HCT116 (cell line): ENCODE measurements at regions not wholly inside any gene's neighbourhood (a gene's known extent, or its start where the extent isn't known, plus 50 kb on each side); places are given as distances from the start of the nearest gene placed in this dataset.

Experiments
- ATAC-seq: fragments of 200-7000 bp; cut with Tn5 transposase; 2 replicates; pipeline ENCODE4 v1.9.1; 2020; ENCODE audit warnings: mild to moderate bottlenecking, moderate library complexity
- BruUV-seq: library from RNA; stranded (reverse); fragments of 400-500 nt; replicated peaks from 2 replicates; lab custom pipeline; 2021; lab: Mats Ljungman, UMichigan
- CTCF ChIA-PET: fragments of 300-600 bp; sonication (Branson Sonifier 250); formaldehyde crosslinking; loops from one replicate; lab custom pipeline; 2021; ENCODE audit warnings: antibody characterized with exemption; lab: Charles Lee
- POLR2A ChIA-PET: fragments of 300-600, 350-600 bp; sonication (Branson Sonifier 250); formaldehyde crosslinking; loops from one replicate; lab custom pipeline; 2021; ENCODE audit warnings: antibody characterized with exemption; lab: Charles Lee
- RAD21 ChIA-PET, 2 experiments: fragments of 300-600 bp; sonication (Branson Sonifier 250); formaldehyde crosslinking; loops; one replicate each; lab custom pipeline; 2023; ENCODE audit warnings: low total read pairs in 2 of 2; ENCODE audit not compliant: uncharacterized antibody in 2 of 2, unreplicated experiment in 2 of 2, low non-redundant PET in 1 of 2; lab: Charles Lee
- DNase-seq: peaks from one replicate; pipeline ENCODE4 v3.0.0-alpha.2; 2010; ENCODE audit warnings: low read depth, low spot score
- H2AFZ ChIP-seq: fragments of 200-600 bp; shearing (Covaris generic), sonication (generic); 2 replicates; pipeline ENCODE4 v1.6.1; 2017; ENCODE audit warnings: low read depth, mixed run types, mixed read lengths, antibody characterized with exemption, low read length; ENCODE audit not compliant: poor library complexity, severe bottlenecking
- H3K27ac ChIP-seq: 2 replicates; pipeline ENCODE4 v1.5.1; 2012; ENCODE audit warnings: low read depth, low read length
- H3K27me3 ChIP-seq: fragments of 200-600 bp; sonication (generic); 2 replicates; pipeline ENCODE4 v1.6.1; 2016; ENCODE audit warnings: mixed run types, low read length, mixed read lengths; ENCODE audit not compliant: insufficient read depth
- H3K36me3 ChIP-seq, 2 experiments: fragments of 200-500 bp in 1 of 2; fragments of 200-600 bp in 1 of 2; sonication (Bioruptor generic) in 1 of 2; sonication (generic) in 1 of 2; 2 replicates each; pipeline versions ENCODE4 v1.5.1 to v1.6.1; 2014 to 2016; ENCODE audit warnings: low read length in 2 of 2, inconsistent platforms in 1 of 2, mixed read lengths in 1 of 2, mixed run types in 1 of 2; ENCODE audit not compliant: insufficient read depth in 2 of 2, control insufficient read depth in 1 of 2
- H3K4me1 ChIP-seq, 2 experiments: fragments of 200-600 bp in 1 of 2; sonication (generic) in 1 of 2; 2 replicates each; pipeline versions ENCODE4 v1.5.1 to v1.6.1; 2012 to 2017; ENCODE audit warnings: low read length in 2 of 2, inconsistent platforms in 1 of 2, mild to moderate bottlenecking in 1 of 2, mixed read lengths in 1 of 2, mixed run types in 1 of 2, moderate library complexity in 1 of 2; ENCODE audit not compliant: insufficient read depth in 2 of 2, control insufficient read depth in 1 of 2
- H3K4me2 ChIP-seq: fragments of 200-600 bp; sonication (generic); 2 replicates; pipeline ENCODE4 v1.6.1; 2017; ENCODE audit warnings: mixed run types, low read length, mixed read lengths
- H3K4me3 ChIP-seq, 2 experiments: fragments of 200-600 bp in 1 of 2; sonication (generic) in 1 of 2; replicated peaks in 1 of 2; 2 replicates each; pipeline ENCODE4 v1.5.1; 2011 to 2016; ENCODE audit warnings: low read length in 2 of 2, control low read depth in 1 of 2, low read depth in 1 of 2, mild to moderate bottlenecking in 1 of 2, mixed read lengths in 1 of 2, mixed run types in 1 of 2
- H3K79me2 ChIP-seq: fragments of 200-600 bp; sonication (generic); 2 replicates; pipeline ENCODE4 v1.6.1; 2017; ENCODE audit warnings: mild to moderate bottlenecking, mixed run types, low read length, moderate library complexity, mixed read lengths; ENCODE audit not compliant: insufficient read depth
- H3K9ac ChIP-seq: fragments of 200-600 bp; sonication (generic); 2 replicates; pipeline ENCODE4 v1.6.1; 2016; ENCODE audit warnings: low read length, mixed read lengths
- H3K9me2 ChIP-seq: fragments of 200-600 bp; sonication (generic), shearing (Covaris generic); 2 replicates; pipeline ENCODE4 v1.6.1; 2017; ENCODE audit warnings: mixed run types, mild to moderate bottlenecking, moderate library complexity; ENCODE audit not compliant: insufficient read depth
- H3K9me3 ChIP-seq, 2 experiments: fragments of 200-500 bp in 1 of 2; fragments of 200-600 bp in 1 of 2; sonication (Bioruptor generic) in 1 of 2; sonication (generic) in 1 of 2; 2 replicates each; pipeline ENCODE4 v1.6.1; 2014 to 2017; ENCODE audit warnings: low read length in 2 of 2, mixed read lengths in 2 of 2, inconsistent platforms in 1 of 2, low read depth in 1 of 2, mild to moderate bottlenecking in 1 of 2, mixed run types in 1 of 2, moderate library complexity in 1 of 2; ENCODE audit not compliant: control insufficient read depth in 1 of 2, insufficient read depth in 1 of 2
- H4K20me1 ChIP-seq: fragments of 200-600 bp; sonication (generic), shearing (Covaris generic); 2 replicates; pipeline ENCODE4 v1.6.1; 2017; ENCODE audit warnings: mixed run types, mild to moderate bottlenecking, moderate library complexity; ENCODE audit not compliant: insufficient read depth
- EGR1 ChIP-seq: IDR thresholded peaks from 2 replicates; pipeline ENCODE4 v1.6.1; 2012; ENCODE audit warnings: low read depth
- EZH2phosphoT487 ChIP-seq: fragments of 200-600 bp; IDR thresholded peaks from 2 replicates; pipeline ENCODE4 v1.6.1; 2018; ENCODE audit warnings: antibody characterized with exemption, borderline replicate concordance
- FOSL1 ChIP-seq: IDR thresholded peaks from 2 replicates; pipeline ENCODE4 v1.6.1; 2012; ENCODE audit warnings: low read depth
- JUND ChIP-seq: IDR thresholded peaks from 2 replicates; pipeline ENCODE4 v1.6.1; 2012
- MAX ChIP-seq: IDR thresholded peaks from 2 replicates; pipeline ENCODE4 v1.6.1; 2012
- POLR2A ChIP-seq: IDR thresholded peaks from 2 replicates; pipeline ENCODE4 v1.7.0; 2011; ENCODE audit warnings: borderline replicate concordance; ENCODE audit not compliant: insufficient read depth, insufficient read length; ENCODE audit errors: extremely low read depth
- POLR2AphosphoS5 ChIP-seq: IDR thresholded peaks from 2 replicates; pipeline ENCODE4 v1.6.1; 2011; ENCODE audit warnings: mild to moderate bottlenecking, low read depth, low read length, moderate library complexity
- RAD21 ChIP-seq: IDR thresholded peaks from 2 replicates; pipeline ENCODE4 v1.6.1; 2012; ENCODE audit warnings: low read depth, mild to moderate bottlenecking
- REST ChIP-seq: IDR thresholded peaks from 2 replicates; pipeline ENCODE4 v1.6.1; 2012; ENCODE audit warnings: low read depth
- SIN3A ChIP-seq: IDR thresholded peaks from 2 replicates; pipeline ENCODE4 v1.6.1; 2012; ENCODE audit warnings: low read depth
- SP1 ChIP-seq: IDR thresholded peaks from 2 replicates; pipeline ENCODE4 v1.6.1; 2012; ENCODE audit warnings: low read depth
- SRF ChIP-seq: IDR thresholded peaks from 2 replicates; pipeline ENCODE4 v1.6.1; 2012; ENCODE audit warnings: low read depth
- TCF7L2 ChIP-seq: IDR thresholded peaks from 2 replicates; pipeline ENCODE4 v1.7.0; 2011; ENCODE audit warnings: borderline replicate concordance, inconsistent platforms; ENCODE audit not compliant: insufficient read depth, insufficient read length; ENCODE audit errors: extremely low read depth
- ZBTB33 ChIP-seq: IDR thresholded peaks from 2 replicates; pipeline ENCODE4 v1.6.1; 2011; ENCODE audit warnings: mild to moderate bottlenecking, low read length, moderate library complexity; ENCODE audit not compliant: insufficient replicate concordance; ENCODE audit errors: extremely low read depth
- ZFX ChIP-seq: fragments of 450-650 bp; IDR thresholded peaks from 2 replicates; pipeline ENCODE4 v1.6.1; 2017
- ZNF274 ChIP-seq: fragments of 200-500 bp; sonication (Bioruptor generic); IDR thresholded peaks from 2 replicates; pipeline ENCODE4 v1.6.1; 2014; ENCODE audit warnings: mild to moderate bottlenecking, low read depth, low read length, inconsistent platforms
- intact Hi-C: fragments of 100-400 bp; cut with micrococcal nuclease; formaldehyde crosslinking; loops from 2 replicates; pipeline ENCODE4 v1.10.0; 2022
- TF ChIP-seq, protein P1 (sequence below): IDR thresholded peaks from 2 replicates; pipeline ENCODE4 v1.6.1; 2012

- Histone ChIP-seq H3K27ac (no peak overlapping the region), H4K20me1 (no peaks in the 10 kb centered on the region), H3K4me3 (no peak overlapping the region), H2AFZ (no peak overlapping the region), H3K4me2 (no peak overlapping the region), H3K9ac (no peak overlapping the region), H3K9me3 (peaks cover 3 to 19% of the 10 kb centered on the region in 2 experiments; a peak in 2 of 4 replicates), H3K9me2 (no peaks in the 10 kb centered on the region), H3K36me3 (no peaks in the 10 kb centered on the region), H3K79me2 (no peaks in the 10 kb centered on the region), H3K4me1 (no peaks in the 10 kb centered on the region), H3K27me3 (no peaks in the 10 kb centered on the region)
- intact Hi-C loops = no loop called here
- no peak for ATAC-seq
- CTCF ChIA-PET = no interaction called here
- no peak for DNase-seq
- no TSS peak for BruUV-seq
- POLR2A ChIA-PET = no interaction called here
- RAD21 ChIA-PET = no interaction called here
- TF ChIP-seq ZFX (no peak), POLR2A (no peak)
- TF ChIP-seq, all 23 proteins: peak for 0
These were observed 926.9 kb downstream of the TSN start for GRCh38 chr2:122682356-122682755.

DNA sequence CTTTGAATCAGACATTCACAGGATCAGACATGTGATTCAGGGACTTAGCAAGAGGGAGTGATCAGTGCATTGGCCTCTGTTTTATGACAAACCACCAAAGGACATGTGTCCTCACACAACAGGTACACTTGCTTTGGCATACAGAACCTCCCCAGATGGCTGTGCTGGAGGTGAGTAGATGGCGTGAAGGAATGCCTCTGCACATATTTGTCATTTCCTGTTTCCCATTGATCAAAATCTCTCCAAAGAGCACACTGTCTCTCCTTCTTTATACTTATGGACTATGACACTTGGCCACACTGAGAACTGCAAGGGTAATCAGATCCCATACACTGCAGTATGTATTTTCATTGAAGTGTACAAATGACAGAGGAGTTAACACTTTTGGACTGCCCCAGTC, 927.6 kb downstream of the TSN start:
- no peak overlapping the region for H3K4me2 ChIP-seq
- ChIA-PET RAD21 (no interaction called here), CTCF (no interaction called here), POLR2A (no interaction called here)
- intact Hi-C loops = no loop called here
- H3K4me3 ChIP-seq = no peak overlapping the region
- H3K4me1 ChIP-seq = no peaks in the 10 kb centered on the region
- no peaks in the 10 kb centered on the region for H3K79me2 ChIP-seq
- no peak overlapping the region for H2AFZ ChIP-seq
- no peak overlapping the region for H3K27ac ChIP-seq
- H3K9me2 ChIP-seq = no peaks in the 10 kb centered on the region
- H3K9ac ChIP-seq = no peak overlapping the region
- BruUV-seq = no TSS peak
- H3K27me3 ChIP-seq = no peaks in the 10 kb centered on the region
- no peak for TF ChIP-seq ZNF274
- no peak for TF ChIP-seq JUND
- TF ChIP-seq SP1 = no peak
- TF ChIP-seq FOSL1 = no peak
- no peak for TF ChIP-seq EGR1
- TF ChIP-seq SIN3A = no peak
- no peak for TF ChIP-seq ZBTB33
- TF ChIP-seq POLR2AphosphoS5 = no peak
- TF ChIP-seq REST = no peak
- no peak for TF ChIP-seq TCF7L2
- TF ChIP-seq EZH2phosphoT487 = no peak
- TF ChIP-seq RAD21 = no peak
- no peak for TF ChIP-seq ZFX
- TF ChIP-seq POLR2A = no peak
- TF ChIP-seq, protein P1, sequence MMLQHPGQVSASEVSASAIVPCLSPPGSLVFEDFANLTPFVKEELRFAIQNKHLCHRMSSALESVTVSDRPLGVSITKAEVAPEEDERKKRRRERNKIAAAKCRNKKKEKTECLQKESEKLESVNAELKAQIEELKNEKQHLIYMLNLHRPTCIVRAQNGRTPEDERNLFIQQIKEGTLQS = no peak
- TF ChIP-seq SRF = no peak
- TF ChIP-seq MAX = no peak
- no peaks in the 10 kb centered on the region for H3K36me3 ChIP-seq
- ATAC-seq = no peak
- no peak for DNase-seq
- peaks cover 2 to 17% of the 10 kb centered on the region in 2 experiments; a peak in 2 of 4 replicates for H3K9me3 ChIP-seq
- no peaks in the 10 kb centered on the region for H4K20me1 ChIP-seq
